HCT116 (cell line): ENCODE measurements at regions not wholly inside any gene's neighbourhood (a gene's known extent, or its start where the extent isn't known, plus 50 kb on each side); places are given as distances from the start of the nearest gene placed in this dataset.

ENCODE experiments used
- ATAC-seq: fragments of 200-7000 bp; cut with Tn5 transposase; 2 replicates; pipeline ENCODE4 v1.9.1; 2020; ENCODE audit warnings: mild to moderate bottlenecking, moderate library complexity
- BruUV-seq: library from RNA; stranded (reverse); fragments of 400-500 nt; replicated peaks from 2 replicates; lab custom pipeline; 2021; lab: Mats Ljungman, UMichigan
- CTCF ChIA-PET: fragments of 300-600 bp; sonication (Branson Sonifier 250); formaldehyde crosslinking; loops from one replicate; lab custom pipeline; 2021; ENCODE audit warnings: antibody characterized with exemption; lab: Charles Lee
- POLR2A ChIA-PET: fragments of 300-600, 350-600 bp; sonication (Branson Sonifier 250); formaldehyde crosslinking; loops from one replicate; lab custom pipeline; 2021; ENCODE audit warnings: antibody characterized with exemption; lab: Charles Lee
- RAD21 ChIA-PET, 2 experiments: fragments of 300-600 bp; sonication (Branson Sonifier 250); formaldehyde crosslinking; loops; one replicate each; lab custom pipeline; 2023; ENCODE audit warnings: low total read pairs in 2 of 2; ENCODE audit not compliant: uncharacterized antibody in 2 of 2, unreplicated experiment in 2 of 2, low non-redundant PET in 1 of 2; lab: Charles Lee
- DNase-seq: peaks from one replicate; pipeline ENCODE4 v3.0.0-alpha.2; 2010; ENCODE audit warnings: low read depth, low spot score
- H2AFZ ChIP-seq: fragments of 200-600 bp; shearing (Covaris generic), sonication (generic); 2 replicates; pipeline ENCODE4 v1.6.1; 2017; ENCODE audit warnings: low read depth, mixed run types, mixed read lengths, antibody characterized with exemption, low read length; ENCODE audit not compliant: poor library complexity, severe bottlenecking
- H3K27ac ChIP-seq: 2 replicates; pipeline ENCODE4 v1.5.1; 2012; ENCODE audit warnings: low read depth, low read length
- H3K27me3 ChIP-seq: fragments of 200-600 bp; sonication (generic); 2 replicates; pipeline ENCODE4 v1.6.1; 2016; ENCODE audit warnings: mixed run types, low read length, mixed read lengths; ENCODE audit not compliant: insufficient read depth
- H3K36me3 ChIP-seq, 2 experiments: fragments of 200-500 bp in 1 of 2; fragments of 200-600 bp in 1 of 2; sonication (Bioruptor generic) in 1 of 2; sonication (generic) in 1 of 2; 2 replicates each; pipeline versions ENCODE4 v1.5.1 to v1.6.1; 2014 to 2016; ENCODE audit warnings: low read length in 2 of 2, inconsistent platforms in 1 of 2, mixed read lengths in 1 of 2, mixed run types in 1 of 2; ENCODE audit not compliant: insufficient read depth in 2 of 2, control insufficient read depth in 1 of 2
- H3K4me1 ChIP-seq, 2 experiments: fragments of 200-600 bp in 1 of 2; sonication (generic) in 1 of 2; 2 replicates each; pipeline versions ENCODE4 v1.5.1 to v1.6.1; 2012 to 2017; ENCODE audit warnings: low read length in 2 of 2, inconsistent platforms in 1 of 2, mild to moderate bottlenecking in 1 of 2, mixed read lengths in 1 of 2, mixed run types in 1 of 2, moderate library complexity in 1 of 2; ENCODE audit not compliant: insufficient read depth in 2 of 2, control insufficient read depth in 1 of 2
- H3K4me2 ChIP-seq: fragments of 200-600 bp; sonication (generic); 2 replicates; pipeline ENCODE4 v1.6.1; 2017; ENCODE audit warnings: mixed run types, low read length, mixed read lengths
- H3K4me3 ChIP-seq, 2 experiments: fragments of 200-600 bp in 1 of 2; sonication (generic) in 1 of 2; replicated peaks in 1 of 2; 2 replicates each; pipeline ENCODE4 v1.5.1; 2011 to 2016; ENCODE audit warnings: low read length in 2 of 2, control low read depth in 1 of 2, low read depth in 1 of 2, mild to moderate bottlenecking in 1 of 2, mixed read lengths in 1 of 2, mixed run types in 1 of 2
- H3K79me2 ChIP-seq: fragments of 200-600 bp; sonication (generic); 2 replicates; pipeline ENCODE4 v1.6.1; 2017; ENCODE audit warnings: mild to moderate bottlenecking, mixed run types, low read length, moderate library complexity, mixed read lengths; ENCODE audit not compliant: insufficient read depth
- H3K9ac ChIP-seq: fragments of 200-600 bp; sonication (generic); 2 replicates; pipeline ENCODE4 v1.6.1; 2016; ENCODE audit warnings: low read length, mixed read lengths
- H3K9me2 ChIP-seq: fragments of 200-600 bp; sonication (generic), shearing (Covaris generic); 2 replicates; pipeline ENCODE4 v1.6.1; 2017; ENCODE audit warnings: mixed run types, mild to moderate bottlenecking, moderate library complexity; ENCODE audit not compliant: insufficient read depth
- H3K9me3 ChIP-seq, 2 experiments: fragments of 200-500 bp in 1 of 2; fragments of 200-600 bp in 1 of 2; sonication (Bioruptor generic) in 1 of 2; sonication (generic) in 1 of 2; 2 replicates each; pipeline ENCODE4 v1.6.1; 2014 to 2017; ENCODE audit warnings: low read length in 2 of 2, mixed read lengths in 2 of 2, inconsistent platforms in 1 of 2, low read depth in 1 of 2, mild to moderate bottlenecking in 1 of 2, mixed run types in 1 of 2, moderate library complexity in 1 of 2; ENCODE audit not compliant: control insufficient read depth in 1 of 2, insufficient read depth in 1 of 2
- H4K20me1 ChIP-seq: fragments of 200-600 bp; sonication (generic), shearing (Covaris generic); 2 replicates; pipeline ENCODE4 v1.6.1; 2017; ENCODE audit warnings: mixed run types, mild to moderate bottlenecking, moderate library complexity; ENCODE audit not compliant: insufficient read depth
- CTCF ChIP-seq, 3 experiments: fragments of 200-600 bp in 1 of 3; sonication (generic) in 1 of 3; IDR thresholded peaks in 2 of 3; conservative IDR thresholded peaks in 1 of 3; 2 replicates each; pipeline ENCODE4 v1.5.1; 2012 to 2017; ENCODE audit warnings: low read depth in 2 of 3, low read length in 2 of 3, antibody characterized with exemption in 1 of 3, borderline replicate concordance in 1 of 3, control low read depth in 1 of 3, mild to moderate bottlenecking in 1 of 3, mixed read lengths in 1 of 3, mixed run types in 1 of 3, moderate library complexity in 1 of 3; ENCODE audit not compliant: insufficient read depth in 1 of 3
- EGR1 ChIP-seq: IDR thresholded peaks from 2 replicates; pipeline ENCODE4 v1.6.1; 2012; ENCODE audit warnings: low read depth
- ELF1 ChIP-seq: IDR thresholded peaks from 2 replicates; pipeline ENCODE4 v1.6.1; 2012; ENCODE audit warnings: low read depth, borderline replicate concordance
- JUND ChIP-seq: IDR thresholded peaks from 2 replicates; pipeline ENCODE4 v1.6.1; 2012
- MAX ChIP-seq: IDR thresholded peaks from 2 replicates; pipeline ENCODE4 v1.6.1; 2012
- POLR2A ChIP-seq: IDR thresholded peaks from 2 replicates; pipeline ENCODE4 v1.7.0; 2011; ENCODE audit warnings: borderline replicate concordance; ENCODE audit not compliant: insufficient read depth, insufficient read length; ENCODE audit errors: extremely low read depth
- SRF ChIP-seq: IDR thresholded peaks from 2 replicates; pipeline ENCODE4 v1.6.1; 2012; ENCODE audit warnings: low read depth
- ZFX ChIP-seq: fragments of 450-650 bp; IDR thresholded peaks from 2 replicates; pipeline ENCODE4 v1.6.1; 2017
- ZNF274 ChIP-seq: fragments of 200-500 bp; sonication (Bioruptor generic); IDR thresholded peaks from 2 replicates; pipeline ENCODE4 v1.6.1; 2014; ENCODE audit warnings: mild to moderate bottlenecking, low read depth, low read length, inconsistent platforms
- intact Hi-C: fragments of 100-400 bp; cut with micrococcal nuclease; formaldehyde crosslinking; loops from 2 replicates; pipeline ENCODE4 v1.10.0; 2022

DNA sequence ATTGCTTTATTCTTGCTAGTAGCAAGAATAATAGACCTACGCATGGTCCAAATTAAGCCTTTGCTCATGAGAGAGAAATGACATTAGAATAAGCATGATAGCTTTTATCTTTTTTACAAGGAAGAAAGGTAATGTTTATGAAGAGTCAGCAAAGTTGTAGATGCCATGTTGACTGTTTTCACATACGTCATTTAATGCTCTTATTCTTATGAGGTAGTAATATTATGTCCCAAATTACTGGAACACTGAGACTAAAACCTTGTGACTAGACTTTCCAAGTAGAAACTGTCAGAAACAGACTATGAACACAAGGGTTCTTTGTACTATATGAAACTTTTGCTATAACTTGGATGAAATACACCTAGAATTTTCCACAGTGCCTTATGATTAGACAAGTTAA is 552.8 kb upstream of the SLC8A1 start (continued):
- TF ChIP-seq CTCF (IDR thresholded peaks at IDR 0.05 in 2 of 3, conservative IDR thresholded peaks at IDR 0.05 in 1 of 3; ENCODE audit: borderline replicate concordance in 1 of 3, insufficient read depth in 1 of 3, low read depth in 2 of 3, low read length in 2 of 3): no peak
- no peak for TF ChIP-seq SRF
- TF ChIP-seq ELF1: no peak
- TF ChIP-seq POLR2A: no peak

DNA sequence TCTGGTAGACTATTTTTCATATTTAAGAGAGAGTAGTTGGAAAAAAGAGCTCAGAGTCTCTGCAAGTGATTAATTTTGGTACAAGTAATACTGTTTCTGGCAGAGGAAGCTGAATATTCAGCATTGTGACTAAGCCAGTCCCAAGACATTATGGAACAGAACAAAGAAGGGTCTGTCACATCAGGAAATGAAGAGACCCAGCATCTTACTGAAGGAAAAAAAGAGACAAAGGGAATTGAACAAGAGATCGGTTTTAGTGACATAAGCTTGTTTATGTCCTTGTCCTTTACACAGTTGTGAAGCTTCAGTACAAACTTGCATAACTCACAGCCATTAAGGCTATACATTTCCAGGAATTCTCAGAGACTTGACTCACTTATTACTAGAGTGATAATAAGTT is 568.5 kb upstream of the SLC8A1 start:
- ATAC-seq: no peak
- TF ChIP-seq MAX (no peak), EGR1 (no peak), JUND (no peak), ZNF274 (no peak), ZFX (no peak)
- ChIA-PET RAD21 (no interaction called here), POLR2A (no interaction called here), CTCF (no interaction called here)
- Histone ChIP-seq H4K20me1 (no peaks in the 10 kb centered on the region), H3K9ac (no peak overlapping the region), H3K27ac (no peak overlapping the region), H2AFZ (no peak overlapping the region), H3K36me3 (no peaks in the 10 kb centered on the region), H3K79me2 (no peaks in the 10 kb centered on the region), H3K9me3 (no peaks in the 10 kb centered on the region), H3K27me3 (no peaks in the 10 kb centered on the region), H3K4me1 (no peaks in the 10 kb centered on the region), H3K9me2 (no peaks in the 10 kb centered on the region), H3K4me2 (no peak overlapping the region), H3K4me3 (no peak overlapping the region)
- no TSS peak for BruUV-seq
- intact Hi-C loops: no loop called here
- DNase-seq: no peak
